A673 (cell line): ENCODE measurements at regions not wholly inside any gene's neighbourhood (a gene's known extent, or its start where the extent isn't known, plus 50 kb on each side); places are given as distances from the start of the nearest gene placed in this dataset.

Experiments
- BruUV-seq: library from RNA; stranded (reverse); fragments of 400-500 nt; replicated peaks from 2 replicates; lab custom pipeline; 2021; lab: Mats Ljungman, UMichigan
- CTCF ChIA-PET: fragments of 300-600 bp; sonication (Branson Sonifier 250); formaldehyde crosslinking; loops from one replicate; lab custom pipeline; 2022; ENCODE audit warnings: antibody characterized with exemption; lab: Charles Lee
- POLR2A ChIA-PET: fragments of 300-600 bp; sonication (Branson Sonifier 250); formaldehyde crosslinking; loops from one replicate; lab custom pipeline; 2022; ENCODE audit warnings: antibody characterized with exemption; ENCODE audit not compliant: low non-redundant PET; lab: Charles Lee
- DNase-seq: peaks from one replicate; pipeline ENCODE4 v3.0.0-alpha.2; 2015; ENCODE audit warnings: low spot score
- H3K27ac ChIP-seq: fragments of 200-600 bp; sonication (generic); 2 replicates; pipeline ENCODE4 v1.5.1; 2016; ENCODE audit warnings: mixed run types, low read depth, mild to moderate bottlenecking, mixed read lengths, antibody characterized with exemption, low read length; ENCODE audit not compliant: poor library complexity, severe bottlenecking
- H3K27me3 ChIP-seq: fragments of 200-600 bp; sonication (generic); replicated peaks from 2 replicates; pipeline ENCODE4 v1.6.1; 2017; ENCODE audit warnings: mixed run types, low read depth, mild to moderate bottlenecking, mixed read lengths, antibody characterized with exemption, low read length; ENCODE audit not compliant: insufficient read depth, poor library complexity
- H3K36me3 ChIP-seq: fragments of 200-600 bp; sonication (generic); 2 replicates; pipeline ENCODE4 v1.6.1; 2016; ENCODE audit warnings: mixed run types, mild to moderate bottlenecking, mixed read lengths, antibody characterized with exemption, low read length; ENCODE audit not compliant: insufficient read depth, poor library complexity, severe bottlenecking
- H3K4me1 ChIP-seq: fragments of 200-600 bp; sonication (generic); 2 replicates; pipeline ENCODE4 v1.6.1; 2017; ENCODE audit warnings: mixed run types, mild to moderate bottlenecking, mixed read lengths, antibody characterized with exemption, low read length; ENCODE audit not compliant: insufficient read depth, poor library complexity, severe bottlenecking
- H3K4me3 ChIP-seq: fragments of 200-600 bp; sonication (generic); 2 replicates; pipeline ENCODE4 v1.5.1; 2016; ENCODE audit warnings: low read depth, mixed run types, mild to moderate bottlenecking, mixed read lengths, low read length; ENCODE audit not compliant: poor library complexity, severe bottlenecking
- H3K9me3 ChIP-seq: fragments of 200-600 bp; sonication (generic); 2 replicates; pipeline ENCODE4 v1.6.1; 2016; ENCODE audit warnings: mixed run types, low read depth, mild to moderate bottlenecking, mixed read lengths, antibody characterized with exemption, low read length; ENCODE audit not compliant: poor library complexity, severe bottlenecking
- CTCF ChIP-seq: fragments of 300-800, 200-600 bp; sonication (generic); conservative IDR thresholded peaks from 2 replicates; pipeline ENCODE4 v1.5.1; 2017; ENCODE audit warnings: low read depth, mild to moderate bottlenecking, antibody characterized with exemption, low read length, moderate library complexity, mixed read lengths
- EZH2 ChIP-seq: fragments of 200-600 bp; sonication (generic); IDR thresholded peaks from 2 replicates; pipeline ENCODE4 v1.6.1; 2017; ENCODE audit warnings: borderline replicate concordance, low read depth, mild to moderate bottlenecking, mixed read lengths, antibody characterized with exemption, low read length; ENCODE audit not compliant: poor library complexity, severe bottlenecking
- intact Hi-C: fragments of 100-400 bp; cut with micrococcal nuclease; formaldehyde crosslinking; loops from one replicate; pipeline ENCODE4 v1.10.0; 2022; ENCODE audit not compliant: unreplicated experiment

GRCh38 chr13:105426441-105426840 is 1109.0 kb downstream of the EFNB2 start:
- Histone ChIP-seq H3K9me3 (no peaks in the 10 kb centered on the region), H3K27ac (no peak overlapping the region), H3K36me3 (no peaks in the 10 kb centered on the region), H3K4me1 (no peaks in the 10 kb centered on the region), H3K27me3 (no peaks in the 10 kb centered on the region), H3K4me3 (no peak overlapping the region)
- intact Hi-C loops, result no loop called here
- BruUV-seq, result no TSS peak
- TF ChIP-seq EZH2 (no peak), CTCF (no peak)
- ChIA-PET POLR2A (no interaction called here), CTCF (no interaction called here)
- no peak for DNase-seq

DNA sequence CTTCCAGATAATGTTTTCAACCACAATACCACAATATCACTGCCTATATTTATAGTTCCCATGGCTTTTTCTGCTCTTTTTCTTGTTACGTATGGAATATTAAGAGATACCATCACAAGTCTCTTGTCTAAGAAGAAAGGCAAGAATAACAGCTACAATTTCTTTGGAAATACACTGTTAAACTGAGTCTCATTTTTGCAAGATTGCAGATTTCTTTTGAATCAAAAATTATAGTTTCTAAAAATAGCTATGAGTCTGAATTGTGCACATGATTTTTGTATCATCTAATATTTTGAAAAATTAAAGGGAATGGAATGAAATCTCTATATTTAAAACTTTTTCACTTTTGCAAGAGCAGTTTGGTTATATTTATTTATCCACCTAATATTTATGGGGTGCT is 1120.8 kb downstream of the EFNB2 start:
- H3K4me1 ChIP-seq, result no peaks in the 10 kb centered on the region
- no peak for DNase-seq
- no peaks in the 10 kb centered on the region for H3K36me3 ChIP-seq
- BruUV-seq, result no TSS peak
- TF ChIP-seq CTCF, result no peak
- no peak for TF ChIP-seq EZH2
- no peak overlapping the region for H3K27ac ChIP-seq
- CTCF ChIA-PET, result no interaction called here
- POLR2A ChIA-PET, result no interaction called here
- H3K27me3 ChIP-seq, result no peaks in the 10 kb centered on the region
- no peak overlapping the region for H3K4me3 ChIP-seq
- H3K9me3 ChIP-seq, result no peaks in the 10 kb centered on the region
- intact Hi-C loops, result loop anchor here (5.0 kb wide), 1 partner anchor 1123 kb away; the partner anchor contains the start of gene EFNB2

GRCh38 chr13:105412171-105412570 is 1123.3 kb downstream of the EFNB2 start:
- ChIA-PET CTCF (no interaction called here), POLR2A (no interaction called here)
- H3K27me3 ChIP-seq, result no peaks in the 10 kb centered on the region
- no peaks in the 10 kb centered on the region for H3K4me1 ChIP-seq
- H3K4me3 ChIP-seq, result no peak overlapping the region
- no peaks in the 10 kb centered on the region for H3K9me3 ChIP-seq
- intact Hi-C loops, result loop anchor here (5.0 kb wide), 1 partner anchor 1125 kb away; the partner anchor contains the start of gene EFNB2
- no peak overlapping the region for H3K27ac ChIP-seq
- no TSS peak for BruUV-seq
- no peaks in the 10 kb centered on the region for H3K36me3 ChIP-seq
- TF ChIP-seq EZH2, result no peak
- TF ChIP-seq CTCF, result no peak
- no peak for DNase-seq
